Hematopoietic multipotent progenitor cell treated with erythropoietin and hydrocortisone succinate and interleukin-3 and kit ligand, for 15 days (in vitro differentiated cells): ENCODE measurements at regions not wholly inside any gene's neighbourhood (a gene's known extent, or its start where the extent isn't known, plus 50 kb on each side); places are given as distances from the start of the nearest gene placed in this dataset.

ENCODE experiments used
- DNase-seq: peaks from one replicate; pipeline ENCODE4 v3.0.0-alpha.2; 2015; ENCODE audit warnings: low spot score

GRCh38 chr3:152516216-152516615, 247.5 kb downstream of the MBNL1 start:
- DNase-seq: no peak

- no peak for DNase-seq
Measured at GRCh38 chr3:152517502-152517901, 248.8 kb downstream of the MBNL1 start.

GRCh38 chr3:152518346-152518745, 249.6 kb downstream of the MBNL1 start:
- DNase-seq: no peak

- DNase-seq: no peak
Measured at GRCh38 chr3:152519376-152519775, 250.6 kb downstream of the MBNL1 start.

GRCh38 chr3:152522036-152522435, 253.3 kb downstream of the MBNL1 start:
- DNase-seq: no peak

- peak; percentile 70 for DNase-seq
Measured at GRCh38 chr3:152524198-152525140, 255.7 kb downstream of the MBNL1 start.

GRCh38 chr3:152531717-152532116, 263.0 kb downstream of the MBNL1 start:
- no peak for DNase-seq

GRCh38 chr3:152538518-152538917, 269.8 kb downstream of the MBNL1 start:
- no peak for DNase-seq

- no peak for DNase-seq
Measured at GRCh38 chr3:152539191-152539764, 270.5 kb downstream of the MBNL1 start.

GRCh38 chr3:152540120-152540519, 271.4 kb downstream of the MBNL1 start:
- no peak for DNase-seq

- DNase-seq: no peak
Measured at GRCh38 chr3:152547153-152547552, 278.4 kb downstream of the MBNL1 start.

GRCh38 chr3:152549263-152549662, 280.5 kb downstream of the MBNL1 start:
- DNase-seq: no peak

- no peak for DNase-seq
Measured at GRCh38 chr3:152550284-152550683, 281.6 kb downstream of the MBNL1 start.

- DNase-seq: no peak
Measured at GRCh38 chr3:152554980-152555379, 280.0 kb upstream of the P2RY1 start.

- DNase-seq: no peak
Measured at GRCh38 chr3:152555666-152556291, 279.2 kb upstream of the P2RY1 start.

- no peak for DNase-seq
Measured at GRCh38 chr3:152556731-152557254, 278.1 kb upstream of the P2RY1 start.

- DNase-seq: no peak
Measured at GRCh38 chr3:152557302-152557999, 277.5 kb upstream of the P2RY1 start.

GRCh38 chr3:152558386-152558785, 276.5 kb upstream of the P2RY1 start:
- no peak for DNase-seq

- no peak for DNase-seq
Measured at GRCh38 chr3:152559246-152559645, 275.7 kb upstream of the P2RY1 start.

- no peak for DNase-seq
Measured at GRCh38 chr3:152564459-152564858, 270.5 kb upstream of the P2RY1 start.

GRCh38 chr3:152574461-152575079, 260.4 kb upstream of the P2RY1 start:
- DNase-seq: peak; percentile 41

GRCh38 chr3:152578769-152579168, 256.2 kb upstream of the P2RY1 start:
- DNase-seq: no peak
